Ishikawa (cell line): ENCODE measurements at regions not wholly inside any gene's neighbourhood (a gene's known extent, or its start where the extent isn't known, plus 50 kb on each side); places are given as distances from the start of the nearest gene placed in this dataset.

ENCODE experiments used
- CEBPB ChIP-seq: IDR thresholded peaks from 2 replicates; pipeline ENCODE4 v1.6.1; 2012
- EP300 ChIP-seq: IDR thresholded peaks from 2 replicates; pipeline ENCODE4 v1.6.1; 2012; ENCODE audit warnings: borderline replicate concordance
- FOXM1 ChIP-seq: IDR thresholded peaks from 2 replicates; pipeline ENCODE4 v1.6.1; 2012; ENCODE audit warnings: low read depth, borderline replicate concordance
- NFIC ChIP-seq: IDR thresholded peaks from 2 replicates; pipeline ENCODE4 v1.6.1; 2012
- TAF1 ChIP-seq: IDR thresholded peaks from 2 replicates; pipeline ENCODE4 v1.6.1; 2012; ENCODE audit warnings: low read depth, mild to moderate bottlenecking
- TEAD4 ChIP-seq: IDR thresholded peaks from 2 replicates; pipeline ENCODE4 v1.6.1; 2012
- YY1 ChIP-seq: IDR thresholded peaks from 2 replicates; pipeline ENCODE4 v1.6.1; 2012; ENCODE audit warnings: low read depth
- ZBTB7A ChIP-seq: IDR thresholded peaks from 2 replicates; pipeline ENCODE4 v1.6.1; 2012; ENCODE audit warnings: low read depth
- TF ChIP-seq, protein P1 (sequence below): IDR thresholded peaks from 2 replicates; pipeline ENCODE4 v1.6.1; 2012
- TF ChIP-seq, protein P2 (sequence below): IDR thresholded peaks from 2 replicates; pipeline ENCODE4 v1.6.1; 2012; ENCODE audit warnings: low read depth, mild to moderate bottlenecking
- TF ChIP-seq, protein P3 (sequence below): IDR thresholded peaks from 2 replicates; pipeline ENCODE4 v1.6.1; 2012

DNA sequence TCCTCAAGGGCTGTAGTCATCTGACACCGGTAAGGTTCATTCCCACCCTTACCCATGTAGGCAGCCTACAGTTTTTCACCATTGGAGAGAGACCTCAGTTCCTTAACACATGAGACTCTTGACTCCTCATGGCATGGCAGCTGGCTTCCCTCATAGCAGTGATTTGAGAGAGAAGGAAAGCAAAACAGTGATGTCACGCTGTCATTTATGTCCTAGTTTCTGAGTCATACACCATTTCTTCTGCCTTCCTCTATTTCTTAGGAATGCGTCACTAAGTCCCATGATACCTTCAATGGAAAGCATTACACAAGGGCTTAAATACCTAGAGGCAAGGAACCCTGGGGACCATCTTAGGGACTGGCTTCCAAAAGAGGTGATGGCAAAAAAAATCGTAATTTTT is 226.1 kb downstream of the SPCS3 start:
- TF ChIP-seq EP300 (no peak), TAF1 (no peak), YY1 (no peak), CEBPB (no peak), NFIC (no peak), FOXM1 (no peak), TEAD4 (no peak), ZBTB7A (no peak)
- TF ChIP-seq, protein P1, sequence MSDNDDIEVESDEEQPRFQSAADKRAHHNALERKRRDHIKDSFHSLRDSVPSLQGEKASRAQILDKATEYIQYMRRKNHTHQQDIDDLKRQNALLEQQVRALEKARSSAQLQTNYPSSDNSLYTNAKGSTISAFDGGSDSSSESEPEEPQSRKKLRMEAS, result no peak
- TF ChIP-seq, protein P2, sequence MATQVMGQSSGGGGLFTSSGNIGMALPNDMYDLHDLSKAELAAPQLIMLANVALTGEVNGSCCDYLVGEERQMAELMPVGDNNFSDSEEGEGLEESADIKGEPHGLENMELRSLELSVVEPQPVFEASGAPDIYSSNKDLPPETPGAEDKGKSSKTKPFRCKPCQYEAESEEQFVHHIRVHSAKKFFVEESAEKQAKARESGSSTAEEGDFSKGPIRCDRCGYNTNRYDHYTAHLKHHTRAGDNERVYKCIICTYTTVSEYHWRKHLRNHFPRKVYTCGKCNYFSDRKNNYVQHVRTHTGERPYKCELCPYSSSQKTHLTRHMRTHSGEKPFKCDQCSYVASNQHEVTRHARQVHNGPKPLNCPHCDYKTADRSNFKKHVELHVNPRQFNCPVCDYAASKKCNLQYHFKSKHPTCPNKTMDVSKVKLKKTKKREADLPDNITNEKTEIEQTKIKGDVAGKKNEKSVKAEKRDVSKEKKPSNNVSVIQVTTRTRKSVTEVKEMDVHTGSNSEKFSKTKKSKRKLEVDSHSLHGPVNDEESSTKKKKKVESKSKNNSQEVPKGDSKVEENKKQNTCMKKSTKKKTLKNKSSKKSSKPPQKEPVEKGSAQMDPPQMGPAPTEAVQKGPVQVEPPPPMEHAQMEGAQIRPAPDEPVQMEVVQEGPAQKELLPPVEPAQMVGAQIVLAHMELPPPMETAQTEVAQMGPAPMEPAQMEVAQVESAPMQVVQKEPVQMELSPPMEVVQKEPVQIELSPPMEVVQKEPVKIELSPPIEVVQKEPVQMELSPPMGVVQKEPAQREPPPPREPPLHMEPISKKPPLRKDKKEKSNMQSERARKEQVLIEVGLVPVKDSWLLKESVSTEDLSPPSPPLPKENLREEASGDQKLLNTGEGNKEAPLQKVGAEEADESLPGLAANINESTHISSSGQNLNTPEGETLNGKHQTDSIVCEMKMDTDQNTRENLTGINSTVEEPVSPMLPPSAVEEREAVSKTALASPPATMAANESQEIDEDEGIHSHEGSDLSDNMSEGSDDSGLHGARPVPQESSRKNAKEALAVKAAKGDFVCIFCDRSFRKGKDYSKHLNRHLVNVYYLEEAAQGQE, result no peak
- TF ChIP-seq, protein P3, sequence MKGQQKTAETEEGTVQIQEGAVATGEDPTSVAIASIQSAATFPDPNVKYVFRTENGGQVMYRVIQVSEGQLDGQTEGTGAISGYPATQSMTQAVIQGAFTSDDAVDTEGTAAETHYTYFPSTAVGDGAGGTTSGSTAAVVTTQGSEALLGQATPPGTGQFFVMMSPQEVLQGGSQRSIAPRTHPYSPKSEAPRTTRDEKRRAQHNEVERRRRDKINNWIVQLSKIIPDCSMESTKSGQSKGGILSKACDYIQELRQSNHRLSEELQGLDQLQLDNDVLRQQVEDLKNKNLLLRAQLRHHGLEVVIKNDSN, result no peak
